Fibroblast of pulmonary artery (primary cell): ENCODE measurements at regions not wholly inside any gene's neighbourhood (a gene's known extent, or its start where the extent isn't known, plus 50 kb on each side); places are given as distances from the start of the nearest gene placed in this dataset.

Source experiments
- DNase-seq: peaks from one replicate; pipeline ENCODE4 v3.0.0-alpha.2; 2010; ENCODE audit warnings: low read depth
- H3K4me3 ChIP-seq: replicated peaks from 2 replicates; pipeline ENCODE4 v1.5.1; 2011; ENCODE audit warnings: low read depth, mild to moderate bottlenecking, control low read depth, low read length, moderate library complexity
- CTCF ChIP-seq: IDR thresholded peaks from 2 replicates; pipeline ENCODE4 v1.5.1; 2011; ENCODE audit warnings: mild to moderate bottlenecking, control low read depth, low read length, inconsistent platforms; ENCODE audit errors: missing control alignments

GRCh38 chr2:196360650-196361049 lies 189.3 kb upstream of the STK17B start:
- no peak for TF ChIP-seq CTCF
- H3K4me3 ChIP-seq: peak overlapping the region; percentile 23
- no peak for DNase-seq

GRCh38 chr2:196361606-196362326 lies 190.4 kb upstream of the STK17B start:
- DNase-seq: peak; percentile 63
- peak overlapping the region; percentile 9 for H3K4me3 ChIP-seq
- no peak for TF ChIP-seq CTCF

GRCh38 chr2:196362973-196363549 lies 191.7 kb upstream of the STK17B start:
- TF ChIP-seq CTCF: no peak
- no peak for DNase-seq
- H3K4me3 ChIP-seq: no peak overlapping the region

- no peak overlapping the region for H3K4me3 ChIP-seq
- DNase-seq: peak; percentile 31
- TF ChIP-seq CTCF: no peak
These were observed 193.8 kb upstream of the STK17B start for GRCh38 chr2:196365145-196365544.

- no peak overlapping the region for H3K4me3 ChIP-seq
- no peak for DNase-seq
- no peak for TF ChIP-seq CTCF
These were observed 194.5 kb upstream of the STK17B start for GRCh38 chr2:196365923-196366322.

- no peak for DNase-seq
- TF ChIP-seq CTCF: no peak
- no peak overlapping the region for H3K4me3 ChIP-seq
These were observed 196.3 kb upstream of the STK17B start for GRCh38 chr2:196367633-196368032.

- H3K4me3 ChIP-seq: no peak overlapping the region
- DNase-seq: no peak
- TF ChIP-seq CTCF: no peak
These were observed 197.3 kb upstream of the STK17B start for GRCh38 chr2:196368546-196369225.
